Nucleus accumbens (tissue), 56 donors: ENCODE measurements at regions not wholly inside any gene's neighbourhood (a gene's known extent, or its start where the extent isn't known, plus 50 kb on each side); places are given as distances from the start of the nearest gene placed in this dataset.
"Not testable (repeated sequence)": the region's sequence is repeated elsewhere in the genome, so short reads cannot be mapped to it uniquely, and the experiment has no call there.

Source experiments
- DNase-seq, 56 donors: peaks; one replicate each; lab custom pipeline; 2025; lab: John Stamatoyannopoulos, UW

DNA sequence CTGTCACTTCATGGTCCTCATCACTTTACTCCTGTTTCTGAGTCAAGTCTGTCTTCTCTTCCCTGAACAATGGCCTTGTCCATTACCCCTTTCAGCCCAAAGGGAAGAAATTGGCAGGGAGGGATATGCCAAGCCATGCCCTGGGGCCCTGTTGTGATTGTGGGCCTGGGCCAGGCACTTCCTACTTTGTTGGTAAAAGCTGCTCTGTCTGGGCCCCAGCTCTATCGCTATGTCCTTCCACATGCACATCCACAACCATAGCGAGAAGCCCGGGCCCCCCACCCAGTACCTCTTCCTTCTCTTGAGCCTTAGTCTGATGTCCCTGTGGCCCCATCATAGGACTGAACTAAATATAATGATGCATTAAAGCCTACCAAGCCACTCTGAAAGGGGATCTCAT lies 126.7 kb upstream of the RCN1 start:
- no peak for DNase-seq

- DNase-seq: no peak
These were observed 130.7 kb upstream of the RCN1 start for GRCh38 chr11:31960126-31960525.

- no peak for DNase-seq
These were observed 131.2 kb upstream of the RCN1 start for GRCh38 chr11:31959716-31960115.

DNA sequence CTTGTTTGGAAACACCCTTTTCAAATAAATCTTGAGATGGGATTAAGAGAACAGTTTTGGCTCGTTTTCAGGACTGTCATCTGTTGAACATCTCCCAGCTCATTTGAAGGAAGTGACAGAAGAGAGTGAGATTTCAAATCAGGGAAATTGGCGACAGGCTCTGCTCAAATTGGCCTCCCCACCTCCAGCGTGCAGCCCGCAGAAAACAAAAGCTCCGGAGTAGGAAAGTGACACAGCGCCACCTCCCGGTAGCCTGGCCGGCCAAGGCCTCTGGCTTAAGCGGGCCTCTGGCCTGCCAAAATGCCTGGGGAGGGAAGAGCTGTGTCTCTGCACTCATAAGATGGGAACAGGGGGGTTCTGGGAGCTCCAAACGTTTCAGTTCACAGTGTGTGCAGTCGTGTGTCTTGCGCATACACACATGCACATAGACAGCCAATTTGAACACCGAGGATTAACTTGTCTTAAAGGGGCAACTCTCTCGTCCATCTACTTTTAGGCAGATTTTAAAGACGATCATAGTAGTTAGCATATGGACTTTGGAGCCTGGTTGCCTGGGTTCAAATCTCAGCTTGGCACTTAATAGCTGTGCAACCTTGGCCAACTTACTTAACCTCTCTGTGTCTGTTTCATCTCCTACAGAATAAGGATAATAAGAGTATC lies 132.7 kb upstream of the RCN1 start:
- peak in 43 of 56 donors; percentile 2 to 72 (median 18) for DNase-seq

GRCh38 chr11:31957674-31958073 lies 133.2 kb upstream of the RCN1 start:
- no peak for DNase-seq

DNA sequence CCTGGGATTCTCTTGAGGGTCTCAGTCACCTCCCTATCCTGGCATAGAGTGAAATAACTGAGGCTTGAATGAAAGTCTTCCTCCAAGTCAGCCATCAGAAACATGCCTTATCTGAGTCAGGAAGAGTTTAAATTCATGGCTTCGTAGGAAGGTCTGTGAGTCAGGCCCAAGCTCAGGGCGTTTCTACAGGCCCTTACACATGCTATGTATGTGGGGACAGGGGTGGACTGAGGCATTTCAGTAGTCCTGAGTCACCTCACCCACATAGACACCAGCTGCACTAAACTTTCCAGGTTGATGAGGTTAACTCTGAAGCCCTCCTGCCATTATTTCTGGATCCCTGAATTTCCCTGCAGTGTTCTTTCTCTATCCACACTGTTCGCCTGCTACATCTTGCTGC lies 134.6 kb upstream of the RCN1 start:
- no peak for DNase-seq

DNA sequence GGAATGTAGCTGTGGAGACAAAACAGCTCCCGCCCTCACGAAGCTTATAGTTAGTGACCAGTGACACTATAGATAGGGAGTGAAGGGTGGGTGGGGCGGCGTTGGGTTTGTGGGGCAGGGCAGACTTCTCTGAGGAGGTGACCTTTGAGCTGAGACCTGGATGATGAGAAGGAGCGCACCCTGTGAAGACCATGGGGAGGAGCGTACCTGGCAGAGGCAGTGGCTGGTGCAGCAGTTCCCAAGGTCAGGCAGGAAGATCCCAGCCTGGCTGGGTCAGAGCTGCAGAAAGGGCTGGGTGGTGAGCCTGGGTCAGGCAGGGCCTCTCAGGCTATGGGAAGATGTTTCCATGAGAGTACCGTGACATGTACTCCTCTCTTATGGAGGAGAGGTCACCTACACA lies 135.0 kb upstream of the RCN1 start:
- no peak for DNase-seq

DNA sequence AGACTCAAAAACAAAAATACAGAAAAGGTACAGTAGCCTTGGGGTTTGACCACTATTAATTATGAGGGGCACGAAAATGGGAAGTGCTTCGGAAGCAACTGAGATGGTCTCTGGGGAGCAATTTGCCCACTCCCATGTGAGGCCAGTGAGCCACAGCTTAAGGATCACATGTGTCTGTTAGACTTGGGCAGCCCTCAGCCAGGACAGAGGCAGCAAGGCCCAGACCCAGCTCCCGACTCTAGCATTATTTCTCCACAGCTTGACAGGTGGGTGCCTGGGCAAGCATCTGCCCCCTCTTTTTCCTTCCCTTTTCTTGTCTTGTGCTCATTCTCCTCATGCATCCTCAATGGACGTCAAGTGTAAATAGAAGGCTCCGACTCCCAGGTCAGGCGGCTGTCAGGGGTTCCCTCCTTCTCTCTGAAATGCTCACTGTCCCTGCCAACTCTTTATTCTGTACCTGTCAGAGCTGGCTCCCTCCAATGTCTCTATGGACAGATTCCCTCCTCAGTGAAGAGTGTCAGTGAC lies 137.0 kb upstream of the RCN1 start:
- no peak for DNase-seq

DNA sequence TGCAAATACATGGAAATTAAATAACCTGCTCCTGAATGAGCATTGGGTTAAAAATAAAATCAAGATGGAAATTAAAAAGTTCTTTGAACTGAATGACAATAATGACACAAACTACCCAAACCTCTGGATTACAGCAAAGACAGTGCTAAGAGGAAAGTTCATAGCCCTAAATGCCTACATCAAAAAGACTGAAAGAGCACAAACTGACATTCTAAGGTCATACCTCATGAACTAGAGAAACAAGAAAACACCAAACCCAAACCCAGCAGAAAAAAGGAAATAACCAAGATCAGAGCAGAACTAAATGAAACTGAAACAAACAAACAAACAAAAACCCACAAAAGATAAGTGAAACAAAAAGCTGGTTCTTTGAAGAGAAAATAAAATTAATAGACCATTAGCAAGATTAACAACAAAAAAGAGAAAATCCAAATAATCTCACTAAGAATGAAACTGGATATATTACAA lies 138.6 kb upstream of the PAX6 start:
- not testable (repeated sequence) for DNase-seq

- no peak for DNase-seq
These were observed 135.9 kb upstream of the PAX6 start for GRCh38 chr11:31947051-31947450.

DNA sequence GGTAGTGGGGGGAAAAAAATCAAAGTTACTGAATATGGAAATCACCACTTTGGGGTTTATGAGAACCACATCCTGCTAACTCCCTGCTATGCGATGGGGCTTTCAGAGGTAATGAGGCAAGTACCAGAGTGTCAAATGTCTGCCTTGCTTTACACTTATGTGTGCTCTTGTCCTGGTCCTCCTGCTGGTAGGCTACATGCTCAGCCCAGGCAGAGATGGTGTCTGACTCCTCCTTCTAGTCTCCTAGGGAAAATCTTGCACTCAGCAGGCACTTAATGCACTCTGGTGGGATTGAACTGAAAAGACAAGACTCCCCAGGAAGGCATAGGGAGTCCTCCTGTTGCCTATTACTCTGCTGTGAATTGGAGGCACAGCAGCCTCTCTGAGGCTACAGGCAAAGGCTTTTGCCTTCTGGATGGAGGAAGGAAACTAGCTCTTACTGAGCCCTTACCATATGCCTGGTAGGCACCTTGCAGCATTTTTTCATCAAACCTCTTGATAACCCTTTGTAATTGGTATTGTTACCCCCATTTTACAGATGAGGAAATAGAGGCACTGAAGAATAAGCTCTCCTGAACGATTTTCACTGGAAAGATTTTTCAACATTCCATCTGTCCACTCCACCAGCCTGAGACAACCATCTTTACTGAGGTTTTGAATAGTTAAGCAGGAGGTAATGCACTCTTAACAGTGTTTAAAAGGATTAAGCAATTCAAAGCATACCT lies 132.1 kb upstream of the PAX6 start:
- DNase-seq: no peak

GRCh38 chr11:31940371-31941037 lies 129.4 kb upstream of the PAX6 start:
- DNase-seq: no peak

- no peak for DNase-seq
These were observed 127.9 kb upstream of the PAX6 start for GRCh38 chr11:31939004-31939403.

DNA sequence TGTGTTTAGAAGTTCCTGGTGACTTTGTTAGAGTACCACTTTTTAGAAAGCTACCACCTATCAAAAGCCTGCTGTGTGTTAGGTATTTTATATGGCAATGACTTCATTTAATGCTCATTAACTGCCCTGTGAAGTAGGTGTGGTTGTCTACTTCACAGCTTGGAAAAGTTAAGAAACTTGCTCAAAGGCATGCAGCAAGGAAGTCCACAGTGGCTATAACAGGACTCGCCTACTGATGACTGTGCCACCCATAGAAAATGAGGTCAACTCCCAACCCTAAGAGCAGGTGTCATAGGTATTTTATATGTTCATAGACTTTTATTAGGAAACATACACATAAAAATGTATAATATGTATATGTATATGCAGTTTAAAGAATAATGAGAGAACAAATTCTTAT lies 125.2 kb upstream of the PAX6 start:
- DNase-seq: no peak

DNA sequence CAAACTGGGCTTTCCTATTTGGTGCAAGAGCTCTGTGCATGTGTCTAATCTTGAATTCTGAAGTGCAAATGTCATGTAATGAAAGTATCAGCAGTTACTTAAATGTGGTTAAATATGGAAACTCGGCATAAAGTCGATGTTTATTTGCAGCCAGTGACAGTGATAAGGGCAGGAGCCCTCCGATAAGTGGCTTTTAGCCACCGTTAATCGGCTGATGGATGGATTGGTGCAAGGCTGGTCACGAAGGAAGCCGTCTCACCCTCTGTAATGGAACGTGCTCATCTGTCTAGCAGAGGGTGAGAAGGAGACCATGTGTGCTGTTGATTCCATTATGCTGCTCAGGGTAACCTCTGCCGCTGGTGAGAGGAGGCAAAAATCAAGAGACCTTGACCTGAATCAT lies 121.8 kb upstream of the PAX6 start:
- no peak for DNase-seq

- DNase-seq: no peak
These were observed 116.9 kb upstream of the PAX6 start for GRCh38 chr11:31927982-31928381.

GRCh38 chr11:31926816-31927528 lies 115.8 kb upstream of the PAX6 start:
- DNase-seq: no peak

GRCh38 chr11:31926106-31926505 lies 115.0 kb upstream of the PAX6 start:
- DNase-seq: no peak

- DNase-seq: no peak
These were observed 111.3 kb upstream of the PAX6 start for GRCh38 chr11:31922450-31922849.

GRCh38 chr11:31921081-31921480 lies 110.0 kb upstream of the PAX6 start:
- no peak for DNase-seq

GRCh38 chr11:31919175-31919574 lies 108.1 kb upstream of the PAX6 start:
- DNase-seq: no peak
